PC-9 (cell line): ENCODE measurements at regions not wholly inside any gene's neighbourhood (a gene's known extent, or its start where the extent isn't known, plus 50 kb on each side); places are given as distances from the start of the nearest gene placed in this dataset.

Experiments used
- BruUV-seq: library from RNA; stranded (reverse); fragments of 400-500 nt; replicated peaks from 2 replicates; lab custom pipeline; 2021; lab: Mats Ljungman, UMichigan
- CTCF ChIA-PET: fragments of 300-600 bp; sonication (Branson Sonifier 250); formaldehyde crosslinking; loops from one replicate; lab custom pipeline; 2022; ENCODE audit warnings: antibody characterized with exemption; lab: Charles Lee
- POLR2A ChIA-PET: fragments of 300-600 bp; sonication (Branson Sonifier 250); formaldehyde crosslinking; loops from one replicate; lab custom pipeline; 2022; ENCODE audit warnings: antibody characterized with exemption; ENCODE audit not compliant: unreplicated experiment; lab: Charles Lee
- DNase-seq, 2 experiments: peaks; one replicate each; pipeline versions ENCODE4 v3.0.0 to v3.0.0-alpha.2; 2015 to 2022; ENCODE audit warnings: mixed read lengths in 1 of 2
- H2AFZ ChIP-seq: fragments of 200-600 bp; sonication (generic); 2 replicates; pipeline ENCODE4 v1.8.1; 2017; ENCODE audit warnings: antibody characterized with exemption
- H3F3A ChIP-seq: fragments of 200-600 bp; sonication (generic); 2 replicates; pipeline ENCODE4 v1.8.1; 2017; ENCODE audit warnings: antibody characterized with exemption, mild to moderate bottlenecking, low read depth; ENCODE audit not compliant: insufficient read depth
- H3K27ac ChIP-seq: fragments of 200-600 bp; sonication (generic); 2 replicates; pipeline ENCODE4 v1.6.1; 2016; ENCODE audit warnings: mixed run types
- H3K27me3 ChIP-seq: fragments of 200-600 bp; sonication (generic); 2 replicates; pipeline ENCODE4 v1.6.1; 2016; ENCODE audit warnings: low read depth, mixed run types; ENCODE audit not compliant: insufficient read depth
- H3K36me3 ChIP-seq: fragments of 200-600 bp; sonication (generic); 2 replicates; pipeline ENCODE4 v1.6.1; 2016; ENCODE audit warnings: low read depth, mixed run types
- H3K4me1 ChIP-seq: fragments of 200-600 bp; sonication (generic); replicated peaks from 2 replicates; pipeline ENCODE4 v1.6.1; 2016; ENCODE audit warnings: mixed run types; ENCODE audit not compliant: insufficient read depth
- H3K4me2 ChIP-seq: fragments of 200-600 bp; sonication (generic); 2 replicates; pipeline ENCODE4 v1.6.1; 2017; ENCODE audit warnings: mixed run types
- H3K4me3 ChIP-seq: fragments of 200-600 bp; sonication (generic); 2 replicates; pipeline ENCODE4 v1.6.1; 2016; ENCODE audit warnings: mixed run types
- H3K79me2 ChIP-seq: fragments of 200-600 bp; sonication (generic); 2 replicates; pipeline ENCODE4 v1.6.1; 2017; ENCODE audit warnings: low read depth, mixed run types
- H3K9me2 ChIP-seq: fragments of 200-600 bp; sonication (generic); 2 replicates; pipeline ENCODE4 v1.8.1; 2017; ENCODE audit warnings: mild to moderate bottlenecking; ENCODE audit not compliant: insufficient read depth
- H3K9me3 ChIP-seq: fragments of 200-600 bp; sonication (generic); 2 replicates; pipeline ENCODE4 v1.8.1; 2016; ENCODE audit warnings: low read depth; ENCODE audit not compliant: insufficient read depth
- H4K20me1 ChIP-seq: fragments of 200-600 bp; sonication (generic); 2 replicates; pipeline ENCODE4 v1.8.1; 2017; ENCODE audit not compliant: insufficient read depth
- EZH2 ChIP-seq: fragments of 200-600 bp; sonication (generic); IDR thresholded peaks from 2 replicates; pipeline ENCODE4 v1.8.0; 2017; ENCODE audit warnings: antibody characterized with exemption, low read depth
- intact Hi-C: fragments of 100-400 bp; cut with micrococcal nuclease; formaldehyde crosslinking; loops from one replicate; pipeline ENCODE4 v1.10.0; 2022; ENCODE audit not compliant: unreplicated experiment
- TF ChIP-seq, protein P1 (sequence below): fragments of 200-600 bp; sonication (generic); conservative IDR thresholded peaks from 2 replicates; pipeline ENCODE4 v1.6.1; 2017; ENCODE audit warnings: mixed run types, antibody characterized with exemption, mild to moderate bottlenecking, moderate library complexity

DNA sequence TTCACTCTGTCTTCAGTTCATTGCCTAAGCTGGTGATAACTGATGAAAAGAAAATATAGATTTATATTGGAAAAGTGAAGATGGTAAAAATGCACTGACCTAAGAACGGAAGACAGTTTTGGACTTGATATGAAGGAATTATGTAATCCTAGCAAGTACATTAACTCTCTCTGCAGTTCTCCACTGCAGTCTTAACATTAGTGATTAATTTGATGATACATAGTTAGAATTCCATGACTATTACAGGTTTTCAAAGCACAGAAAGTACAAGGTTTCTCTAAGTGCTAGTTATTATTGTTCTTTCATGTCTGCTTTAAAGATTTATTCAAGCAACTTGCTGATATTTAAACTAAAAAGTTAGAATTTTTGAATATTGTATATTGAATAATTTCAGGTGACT lies 1591.7 kb upstream of the ADGRL3 start:
- no TSS peak for BruUV-seq
- POLR2A ChIA-PET = no interaction called here
- Histone ChIP-seq H3K4me2 (no peak overlapping the region), H3F3A (no peaks in the 10 kb centered on the region), H4K20me1 (no peaks in the 10 kb centered on the region), H3K4me1 (no peaks in the 10 kb centered on the region), H3K4me3 (no peak overlapping the region), H3K27ac (no peak overlapping the region), H2AFZ (no peak overlapping the region), H3K79me2 (no peaks in the 10 kb centered on the region), H3K27me3 (no peaks in the 10 kb centered on the region), H3K36me3 (no peaks in the 10 kb centered on the region), H3K9me2 (no peaks in the 10 kb centered on the region), H3K9me3 (no peaks in the 10 kb centered on the region)
- intact Hi-C loops = no loop called here
- CTCF ChIA-PET = no interaction called here
- DNase-seq = no peak
- TF ChIP-seq, protein P1, sequence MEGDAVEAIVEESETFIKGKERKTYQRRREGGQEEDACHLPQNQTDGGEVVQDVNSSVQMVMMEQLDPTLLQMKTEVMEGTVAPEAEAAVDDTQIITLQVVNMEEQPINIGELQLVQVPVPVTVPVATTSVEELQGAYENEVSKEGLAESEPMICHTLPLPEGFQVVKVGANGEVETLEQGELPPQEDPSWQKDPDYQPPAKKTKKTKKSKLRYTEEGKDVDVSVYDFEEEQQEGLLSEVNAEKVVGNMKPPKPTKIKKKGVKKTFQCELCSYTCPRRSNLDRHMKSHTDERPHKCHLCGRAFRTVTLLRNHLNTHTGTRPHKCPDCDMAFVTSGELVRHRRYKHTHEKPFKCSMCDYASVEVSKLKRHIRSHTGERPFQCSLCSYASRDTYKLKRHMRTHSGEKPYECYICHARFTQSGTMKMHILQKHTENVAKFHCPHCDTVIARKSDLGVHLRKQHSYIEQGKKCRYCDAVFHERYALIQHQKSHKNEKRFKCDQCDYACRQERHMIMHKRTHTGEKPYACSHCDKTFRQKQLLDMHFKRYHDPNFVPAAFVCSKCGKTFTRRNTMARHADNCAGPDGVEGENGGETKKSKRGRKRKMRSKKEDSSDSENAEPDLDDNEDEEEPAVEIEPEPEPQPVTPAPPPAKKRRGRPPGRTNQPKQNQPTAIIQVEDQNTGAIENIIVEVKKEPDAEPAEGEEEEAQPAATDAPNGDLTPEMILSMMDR = no peak
- no peak for TF ChIP-seq EZH2

DNA sequence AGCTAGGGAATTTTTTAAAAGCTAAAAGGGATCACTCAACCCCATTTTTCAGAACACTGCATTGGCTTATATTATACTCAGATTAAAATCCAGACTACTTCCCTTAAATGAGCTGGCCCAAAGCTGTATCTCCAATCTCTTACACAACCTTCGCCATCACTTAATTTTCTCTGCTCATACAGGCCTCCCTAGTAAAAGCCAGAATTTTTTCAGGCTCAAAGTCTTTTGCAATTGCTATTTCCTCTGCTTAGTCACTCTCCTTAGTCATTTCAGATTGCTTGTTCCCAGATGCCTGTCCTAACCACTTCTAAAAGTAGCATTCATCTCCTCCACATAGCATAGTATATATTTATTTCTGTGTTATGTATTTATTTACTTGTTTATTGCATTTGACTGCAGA lies 1587.9 kb upstream of the ADGRL3 start:
- no peak overlapping the region for H3K4me3 ChIP-seq
- ChIA-PET POLR2A (no interaction called here), CTCF (no interaction called here)
- no peaks in the 10 kb centered on the region for H4K20me1 ChIP-seq
- no peaks in the 10 kb centered on the region for H3K79me2 ChIP-seq
- H3K27me3 ChIP-seq = no peaks in the 10 kb centered on the region
- TF ChIP-seq EZH2 = no peak
- TF ChIP-seq, protein P1 = no peak
- H2AFZ ChIP-seq = no peak overlapping the region
- H3K9me3 ChIP-seq = no peaks in the 10 kb centered on the region
- intact Hi-C loops = no loop called here
- no peaks in the 10 kb centered on the region for H3F3A ChIP-seq
- no peak for DNase-seq
- H3K4me2 ChIP-seq = no peak overlapping the region
- no peaks in the 10 kb centered on the region for H3K9me2 ChIP-seq
- no peaks in the 10 kb centered on the region for H3K36me3 ChIP-seq
- no TSS peak for BruUV-seq
- H3K27ac ChIP-seq = no peak overlapping the region
- H3K4me1 ChIP-seq = no peaks in the 10 kb centered on the region

DNA sequence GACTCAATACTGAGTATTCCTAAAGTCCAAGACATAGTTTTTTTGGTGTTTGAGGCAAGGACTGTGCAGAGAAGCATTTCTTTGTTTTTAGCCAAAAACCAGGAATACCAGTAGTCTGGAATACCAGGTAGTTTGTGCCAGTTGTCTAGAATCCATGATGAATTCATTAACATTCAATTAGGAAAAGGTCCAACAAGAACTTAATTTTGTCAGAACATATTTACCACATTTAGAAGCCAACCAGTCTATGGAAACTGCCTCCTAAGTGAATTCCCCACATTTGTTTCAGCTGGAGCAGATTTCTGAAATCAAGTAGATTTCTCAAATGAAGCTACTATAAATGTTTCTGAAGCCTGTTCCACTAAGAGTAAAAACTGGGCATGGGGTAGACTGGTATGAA lies 1584.8 kb upstream of the ADGRL3 start:
- Histone ChIP-seq H3K9me2 (no peaks in the 10 kb centered on the region), H3F3A (no peaks in the 10 kb centered on the region), H3K4me1 (no peaks in the 10 kb centered on the region), H3K4me3 (no peak overlapping the region), H3K36me3 (no peaks in the 10 kb centered on the region), H3K27ac (no peak overlapping the region), H3K4me2 (no peak overlapping the region), H3K79me2 (no peaks in the 10 kb centered on the region), H3K9me3 (no peaks in the 10 kb centered on the region), H3K27me3 (no peaks in the 10 kb centered on the region), H2AFZ (no peak overlapping the region), H4K20me1 (no peaks in the 10 kb centered on the region)
- ChIA-PET CTCF (no interaction called here), POLR2A (no interaction called here)
- TF ChIP-seq, protein P1 = no peak
- no peak for TF ChIP-seq EZH2
- intact Hi-C loops = no loop called here
- BruUV-seq = no TSS peak
- DNase-seq = no peak
